Retina (tissue), 1 donor: ENCODE measurements at regions not wholly inside any gene's neighbourhood (a gene's known extent, or its start where the extent isn't known, plus 50 kb on each side); places are given as distances from the start of the nearest gene placed in this dataset.
"Not testable (repeated sequence)": the region's sequence is repeated elsewhere in the genome, so short reads cannot be mapped to it uniquely, and the experiment has no call there.

Experiments
- DNase-seq: peaks from one replicate; pipeline ENCODE4 v3.0.0-alpha.2; 2016

GRCh38 chr12:38484821-38485449 is 168.4 kb downstream of the ALG10B start:
- DNase-seq, result no peak

- DNase-seq, result no peak
Observed at GRCh38 chr12:38488866-38489265, 172.3 kb downstream of the ALG10B start.

GRCh38 chr12:38490073-38490472 is 173.5 kb downstream of the ALG10B start:
- DNase-seq, result no peak

- DNase-seq, result no peak
Observed at GRCh38 chr12:38490941-38491340, 174.4 kb downstream of the ALG10B start.

- no peak for DNase-seq
Observed at GRCh38 chr12:38501481-38501880, 184.9 kb downstream of the ALG10B start.

GRCh38 chr12:38501991-38502390 is 185.4 kb downstream of the ALG10B start:
- DNase-seq, result no peak

GRCh38 chr12:38502415-38502814 is 185.8 kb downstream of the ALG10B start:
- no peak for DNase-seq

GRCh38 chr12:38507839-38508238 is 191.3 kb downstream of the ALG10B start:
- DNase-seq, result no peak

- DNase-seq, result no peak
Observed at GRCh38 chr12:38508246-38508645, 191.7 kb downstream of the ALG10B start.

GRCh38 chr12:38515912-38516311 is 199.3 kb downstream of the ALG10B start:
- DNase-seq, result no peak

GRCh38 chr12:38516418-38516817 is 199.8 kb downstream of the ALG10B start:
- DNase-seq, result no peak

- no peak for DNase-seq
Observed at GRCh38 chr12:38523920-38524319, 207.3 kb downstream of the ALG10B start.

GRCh38 chr12:38527631-38528030 is 211.1 kb downstream of the ALG10B start:
- DNase-seq, result no peak

GRCh38 chr12:38528527-38528926 is 212.0 kb downstream of the ALG10B start:
- no peak for DNase-seq

- not testable (repeated sequence) for DNase-seq
Observed at GRCh38 chr12:38529281-38529680, 212.7 kb downstream of the ALG10B start.

GRCh38 chr12:38538319-38538718 is 221.7 kb downstream of the ALG10B start:
- DNase-seq, result no peak

GRCh38 chr12:38540156-38540555 is 223.6 kb downstream of the ALG10B start:
- DNase-seq, result no peak

- no peak for DNase-seq
Observed at GRCh38 chr12:38541849-38542248, 225.3 kb downstream of the ALG10B start.

- no peak for DNase-seq
Observed at GRCh38 chr12:38543151-38543550, 226.6 kb downstream of the ALG10B start.

GRCh38 chr12:38544330-38545066 is 227.9 kb downstream of the ALG10B start:
- DNase-seq, result peak; percentile 49

- DNase-seq, result no peak
Observed at GRCh38 chr12:38547586-38547985, 231.0 kb downstream of the ALG10B start.

- DNase-seq, result no peak
Observed at GRCh38 chr12:38555620-38556591, 239.3 kb downstream of the ALG10B start.

- no peak for DNase-seq
Observed at GRCh38 chr12:38556647-38557046, 240.1 kb downstream of the ALG10B start.
